ENCODE measurements at regions not wholly inside any gene's neighbourhood (a gene's known extent, or its start where the extent isn't known, plus 50 kb on each side); places are given as distances from the start of the nearest gene placed in this dataset.

- Histone ChIP-seq H3K4me1 (replicated peaks; ENCODE audit: insufficient read depth) (no peaks in the 10 kb centered on the region), H3F3A (ENCODE audit: insufficient read depth, low read depth) (no peaks in the 10 kb centered on the region), H3K4me3 (no peak overlapping the region), H3K27ac (no peak overlapping the region), H3K36me3 (ENCODE audit: low read depth) (no peaks in the 10 kb centered on the region), H3K9me2 (ENCODE audit: insufficient read depth) (no peaks in the 10 kb centered on the region), H4K20me1 (ENCODE audit: insufficient read depth) (no peaks in the 10 kb centered on the region), H2AFZ (no peak overlapping the region), H3K9me3 (ENCODE audit: insufficient read depth, low read depth) (no peaks in the 10 kb centered on the region), H3K27me3 (ENCODE audit: insufficient read depth, low read depth) (no peaks in the 10 kb centered on the region), H3K79me2 (ENCODE audit: low read depth) (no peaks in the 10 kb centered on the region), H3K4me2 (no peak overlapping the region)
- TF ChIP-seq EZH2 (IDR thresholded peaks at IDR 0.05; ENCODE audit: low read depth), result no peak
- TF ChIP-seq CTCF (conservative IDR thresholded peaks at IDR 0.05), result no peak
- POLR2A ChIA-PET (ENCODE audit: unreplicated experiment), result no interaction called here
- intact Hi-C loops (cut with micrococcal nuclease; ENCODE audit: unreplicated experiment), result no loop called here
- no peak for DNase-seq
- CTCF ChIA-PET, result no interaction called here
- no TSS peak for BruUV-seq (replicated peaks)
Measured at GRCh38 chr2:208556983-208557484, 150.4 kb downstream of the PTH2R start.

GRCh38 chr2:208565690-208566416, 159.3 kb downstream of the PTH2R start:
- BruUV-seq (replicated peaks), result no TSS peak
- no peak overlapping the region for H2AFZ ChIP-seq
- no peak for DNase-seq
- H3K9me2 ChIP-seq (ENCODE audit: insufficient read depth), result no peaks in the 10 kb centered on the region
- TF ChIP-seq CTCF (conservative IDR thresholded peaks at IDR 0.05), result no peak
- no peak for TF ChIP-seq EZH2 (IDR thresholded peaks at IDR 0.05; ENCODE audit: low read depth)
- no peaks in the 10 kb centered on the region for H3K79me2 ChIP-seq (ENCODE audit: low read depth)
- H3K9me3 ChIP-seq (ENCODE audit: insufficient read depth, low read depth), result no peaks in the 10 kb centered on the region
- POLR2A ChIA-PET (ENCODE audit: unreplicated experiment), result no interaction called here
- no peaks in the 10 kb centered on the region for H3F3A ChIP-seq (ENCODE audit: insufficient read depth, low read depth)
- H3K4me2 ChIP-seq, result no peak overlapping the region
- no peaks in the 10 kb centered on the region for H3K36me3 ChIP-seq (ENCODE audit: low read depth)
- H3K4me3 ChIP-seq, result no peak overlapping the region
- intact Hi-C loops (cut with micrococcal nuclease; ENCODE audit: unreplicated experiment), result no loop called here
- no peaks in the 10 kb centered on the region for H4K20me1 ChIP-seq (ENCODE audit: insufficient read depth)
- no peaks in the 10 kb centered on the region for H3K27me3 ChIP-seq (ENCODE audit: insufficient read depth, low read depth)
- H3K4me1 ChIP-seq (replicated peaks; ENCODE audit: insufficient read depth), result no peaks in the 10 kb centered on the region
- CTCF ChIA-PET, result no interaction called here
- H3K27ac ChIP-seq, result no peak overlapping the region

- no TSS peak for BruUV-seq (replicated peaks)
- H3K9me3 ChIP-seq (ENCODE audit: insufficient read depth, low read depth), result no peaks in the 10 kb centered on the region
- intact Hi-C loops (cut with micrococcal nuclease; ENCODE audit: unreplicated experiment), result no loop called here
- no peak overlapping the region for H2AFZ ChIP-seq
- H3K4me2 ChIP-seq, result no peak overlapping the region
- H4K20me1 ChIP-seq (ENCODE audit: insufficient read depth), result no peaks in the 10 kb centered on the region
- no peaks in the 10 kb centered on the region for H3F3A ChIP-seq (ENCODE audit: insufficient read depth, low read depth)
- no peaks in the 10 kb centered on the region for H3K36me3 ChIP-seq (ENCODE audit: low read depth)
- no peak for DNase-seq
- CTCF ChIA-PET, result no interaction called here
- POLR2A ChIA-PET (ENCODE audit: unreplicated experiment), result no interaction called here
- H3K27ac ChIP-seq, result no peak overlapping the region
- H3K4me3 ChIP-seq, result no peak overlapping the region
- H3K9me2 ChIP-seq (ENCODE audit: insufficient read depth), result no peaks in the 10 kb centered on the region
- H3K27me3 ChIP-seq (ENCODE audit: insufficient read depth, low read depth), result no peaks in the 10 kb centered on the region
- H3K79me2 ChIP-seq (ENCODE audit: low read depth), result no peaks in the 10 kb centered on the region
- TF ChIP-seq CTCF (conservative IDR thresholded peaks at IDR 0.05), result no peak
- TF ChIP-seq EZH2 (IDR thresholded peaks at IDR 0.05; ENCODE audit: low read depth), result no peak
- no peaks in the 10 kb centered on the region for H3K4me1 ChIP-seq (replicated peaks; ENCODE audit: insufficient read depth)
Measured at GRCh38 chr2:208568203-208568602, 161.6 kb downstream of the PTH2R start.
